Panc1 (cell line): ENCODE measurements at regions not wholly inside any gene's neighbourhood (a gene's known extent, or its start where the extent isn't known, plus 50 kb on each side); places are given as distances from the start of the nearest gene placed in this dataset.

ENCODE experiments used
- ATAC-seq: fragments of 200-7000 bp; cut with Tn5 transposase; 2 replicates; pipeline ENCODE4 v1.9.1; 2020; ENCODE audit warnings: mild to moderate bottlenecking, moderate library complexity
- BruUV-seq: library from RNA; stranded (reverse); fragments of 400-500 nt; replicated peaks from 2 replicates; lab custom pipeline; 2021; lab: Mats Ljungman, UMichigan
- CTCF ChIA-PET: fragments of 300-600 bp; sonication (Branson Sonifier 250); formaldehyde crosslinking; loops from one replicate; lab custom pipeline; 2022; ENCODE audit warnings: antibody characterized with exemption; lab: Charles Lee
- POLR2A ChIA-PET: fragments of 300-600 bp; sonication (Branson Sonifier 250); formaldehyde crosslinking; loops from one replicate; lab custom pipeline; 2022; ENCODE audit warnings: antibody characterized with exemption; lab: Charles Lee
- DNase-seq: peaks from one replicate; pipeline ENCODE4 v3.0.0-alpha.2; 2010; ENCODE audit warnings: low read depth, low spot score
- H3K27ac ChIP-seq: 2 replicates; pipeline ENCODE4 v1.5.1; 2011; ENCODE audit warnings: mild to moderate bottlenecking, low read length, inconsistent platforms
- H3K27me3 ChIP-seq: fragments of 200-500 bp; sonication (Bioruptor generic); 2 replicates; pipeline ENCODE4 v1.6.0; 2014; ENCODE audit warnings: low read length, inconsistent platforms; ENCODE audit not compliant: control insufficient read depth, insufficient read depth
- H3K36me3 ChIP-seq: fragments of 200-500 bp; sonication (Bioruptor generic); 2 replicates; pipeline ENCODE4 v1.5.1; 2014; ENCODE audit warnings: inconsistent platforms, mild to moderate bottlenecking, low read length, moderate library complexity; ENCODE audit not compliant: control insufficient read depth, insufficient read depth
- H3K4me1 ChIP-seq: 2 replicates; pipeline ENCODE4 v1.5.1; 2011; ENCODE audit warnings: inconsistent platforms, mild to moderate bottlenecking, low read length, moderate library complexity; ENCODE audit not compliant: control insufficient read depth, insufficient read depth
- H3K4me3 ChIP-seq, 2 experiments: 2 replicates each; pipeline ENCODE4 v1.5.1; 2011 to 2012; ENCODE audit warnings: low read depth in 2 of 2, low read length in 2 of 2, mild to moderate bottlenecking in 2 of 2, inconsistent platforms in 1 of 2, moderate library complexity in 1 of 2
- H3K9me3 ChIP-seq: fragments of 200-500 bp; sonication (Bioruptor generic); 2 replicates; pipeline ENCODE4 v1.5.1; 2014; ENCODE audit warnings: low read depth, mild to moderate bottlenecking, inconsistent platforms, low read length, moderate library complexity; ENCODE audit not compliant: control insufficient read depth, insufficient read depth
- CTCF ChIP-seq: fragments of 450-650 bp; IDR thresholded peaks from 2 replicates; pipeline ENCODE4 v1.5.1; 2017; ENCODE audit warnings: mild to moderate bottlenecking
- POLR2AphosphoS5 ChIP-seq: IDR thresholded peaks from 2 replicates; pipeline ENCODE4 v1.6.1; 2012; ENCODE audit warnings: mild to moderate bottlenecking, low read depth, low read length, moderate library complexity
- REST ChIP-seq, 2 experiments: IDR thresholded peaks; 2 replicates each; pipeline ENCODE4 v1.6.1; 2011 to 2012; ENCODE audit warnings: low read depth in 2 of 2, control low read depth in 1 of 2, low read length in 1 of 2, mild to moderate bottlenecking in 1 of 2, moderate library complexity in 1 of 2; ENCODE audit not compliant: insufficient read depth in 1 of 2
- SIN3A ChIP-seq: IDR thresholded peaks from 2 replicates; pipeline ENCODE4 v1.6.1; 2012; ENCODE audit warnings: low read depth, mild to moderate bottlenecking, low read length, moderate library complexity, borderline replicate concordance; ENCODE audit not compliant: insufficient read depth
- TCF7L2 ChIP-seq: IDR thresholded peaks from 2 replicates; pipeline ENCODE4 v1.6.1; 2011; ENCODE audit warnings: mild to moderate bottlenecking, low read depth, low read length, inconsistent platforms
- in situ Hi-C: cut with HindIII; loops from 2 replicates; pipeline ENCODE4 v1.10.0; 2016; ENCODE audit warnings: low sequenced_read_pairs, low pct_unique_long_range_greater_than_20kb
- intact Hi-C: fragments of 100-400 bp; cut with micrococcal nuclease; formaldehyde crosslinking; loops from one replicate; pipeline ENCODE4 v1.10.0; 2022; ENCODE audit not compliant: unreplicated experiment

- H3K27me3 ChIP-seq = no peaks in the 10 kb centered on the region
- no peak for ATAC-seq
- intact Hi-C loops = no loop called here
- no peak overlapping the region for H3K27ac ChIP-seq
- H3K36me3 ChIP-seq = no peaks in the 10 kb centered on the region
- BruUV-seq = no TSS peak
- TF ChIP-seq REST (IDR thresholded peaks at IDR 0.05; ENCODE audit: insufficient read depth in 1 of 2, low read depth in 2 of 2, low read length in 1 of 2) = no peak
- no peak for TF ChIP-seq CTCF
- TF ChIP-seq POLR2AphosphoS5 = no peak
- TF ChIP-seq TCF7L2 = no peak
- no peak for TF ChIP-seq SIN3A
- POLR2A ChIA-PET = no interaction called here
- H3K4me1 ChIP-seq = no peaks in the 10 kb centered on the region
- no peak overlapping the region for H3K4me3 ChIP-seq
- H3K9me3 ChIP-seq = no peaks in the 10 kb centered on the region
- no peak for DNase-seq
- in situ Hi-C loops = no loop called here
- CTCF ChIA-PET = no interaction called here
These were observed 185.8 kb upstream of the RPS6KA3 start for GRCh38 chrX:20452487-20452886.

- intact Hi-C loops = no loop called here
- ChIA-PET POLR2A (no interaction called here), CTCF (no interaction called here)
These were observed 185.2 kb upstream of the RPS6KA3 start for GRCh38 chrX:20451929-20452328.

More at GRCh38 chrX:20451929-20452328, 185.2 kb upstream of the RPS6KA3 start:
- no peak for DNase-seq
- BruUV-seq = no TSS peak
- Histone ChIP-seq H3K9me3 (no peaks in the 10 kb centered on the region), H3K36me3 (no peaks in the 10 kb centered on the region), H3K4me3 (no peak overlapping the region), H3K4me1 (no peaks in the 10 kb centered on the region), H3K27ac (no peak overlapping the region), H3K27me3 (no peaks in the 10 kb centered on the region)
- no peak for TF ChIP-seq TCF7L2
- no peak for TF ChIP-seq CTCF
- TF ChIP-seq POLR2AphosphoS5 = no peak
- no peak for TF ChIP-seq SIN3A
- no peak for TF ChIP-seq REST (IDR thresholded peaks at IDR 0.05; ENCODE audit: insufficient read depth in 1 of 2, low read depth in 2 of 2, low read length in 1 of 2)
- no peak for ATAC-seq
- in situ Hi-C loops = no loop called here
